Stimulated activated CD8-positive, alpha-beta memory T cell treated with anti-CD3 and anti-CD28 coated beads, Interleukin-4, amount 100 ng/mL, for 24 hours (primary cell): ENCODE measurements at regions not wholly inside any gene's neighbourhood (a gene's known extent, or its start where the extent isn't known, plus 50 kb on each side); places are given as distances from the start of the nearest gene placed in this dataset.
"Not testable (repeated sequence)": the region's sequence is repeated elsewhere in the genome, so short reads cannot be mapped to it uniquely, and the experiment has no call there.

ENCODE experiments used
- DNase-seq: peaks from one replicate; pipeline ENCODE4 v3.0.0-alpha.2; 2020; ENCODE audit warnings: low read depth

DNA sequence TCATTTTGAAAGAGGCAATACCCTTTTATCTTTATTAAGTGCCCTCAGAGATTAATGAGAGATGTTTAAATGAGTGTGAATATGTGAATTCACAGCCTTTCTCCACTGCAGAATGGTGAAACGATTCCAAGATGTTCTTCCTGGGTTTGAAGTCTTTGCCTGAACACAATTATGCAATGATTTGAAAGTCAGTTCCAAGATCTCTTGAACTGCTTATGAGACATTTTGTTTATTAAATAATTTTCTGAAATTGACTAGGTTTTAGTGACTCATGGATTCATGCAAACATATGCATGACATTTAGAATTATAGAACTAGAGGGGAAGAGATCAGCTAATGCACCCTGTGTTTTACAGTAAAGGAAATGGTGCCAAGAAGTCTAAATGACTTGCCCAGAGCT is 118.1 kb upstream of the SLC38A2 start:
- no peak for DNase-seq

DNA sequence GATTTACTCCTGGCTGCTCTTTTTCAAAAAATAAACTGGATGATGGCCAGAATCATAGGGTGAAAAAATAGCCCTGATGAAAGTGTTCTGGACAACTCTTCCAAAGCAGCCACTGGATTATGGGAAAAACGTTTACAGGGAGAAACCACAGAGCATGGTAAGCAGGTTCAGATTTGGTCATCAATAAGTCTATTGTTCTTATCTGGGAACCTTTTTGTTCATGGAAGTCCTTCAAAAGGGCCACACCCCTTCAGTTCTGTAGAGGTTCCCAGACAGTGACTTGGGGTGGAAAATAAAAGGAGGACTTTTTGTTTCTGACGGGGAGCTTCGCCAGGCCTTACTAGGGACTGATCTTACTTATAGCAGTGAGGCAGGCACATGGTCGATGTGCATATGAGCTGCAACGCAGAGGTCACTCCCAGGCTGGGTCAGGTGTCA is 117.4 kb upstream of the SLC38A2 start:
- no peak for DNase-seq

DNA sequence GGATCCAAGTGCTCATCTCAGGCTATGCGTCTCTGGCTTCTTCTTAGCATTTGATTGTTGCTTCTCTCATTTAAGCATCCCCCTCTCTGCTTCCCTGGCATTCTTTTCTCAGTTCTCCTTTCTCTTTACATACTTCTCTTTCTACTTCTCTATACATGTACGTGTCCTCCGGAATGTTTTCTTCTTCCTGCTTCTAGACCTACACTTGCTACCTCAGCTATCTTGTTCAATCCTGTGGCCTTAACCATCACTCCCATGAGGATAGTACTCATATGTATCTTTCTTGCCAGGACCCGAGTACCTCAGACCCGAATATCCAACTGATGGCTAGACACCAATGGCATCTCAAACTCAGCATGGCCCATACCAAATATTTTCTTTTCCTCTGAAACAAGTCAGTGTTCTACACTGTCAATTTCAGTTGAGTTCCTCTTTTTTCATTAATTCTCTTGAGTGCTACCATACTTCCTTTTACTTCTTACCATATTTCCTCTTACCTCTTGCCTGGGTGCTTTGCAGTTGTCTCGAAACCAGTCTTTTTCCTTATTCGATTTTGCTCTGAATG is 115.1 kb upstream of the SLC38A2 start:
- DNase-seq = no peak

DNA sequence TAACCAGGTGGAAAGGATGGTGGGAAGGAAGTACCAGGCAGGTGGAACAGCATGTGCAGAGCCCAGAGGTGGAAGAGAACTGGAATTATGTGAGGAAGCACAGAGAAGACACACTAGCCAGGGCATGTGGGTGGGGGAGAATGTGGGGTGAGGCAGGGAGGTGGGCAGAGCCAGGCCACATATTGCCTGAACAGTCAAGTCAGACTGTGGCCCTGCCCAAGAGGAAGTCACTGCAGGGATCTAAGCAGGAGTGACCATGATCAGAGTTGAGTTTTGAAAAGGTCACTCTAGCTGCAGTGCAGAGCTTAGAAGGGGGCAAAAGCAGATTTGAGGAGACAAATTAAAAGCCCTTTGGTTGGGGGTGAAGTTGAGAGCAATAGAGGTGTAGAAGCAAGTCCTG is 114.0 kb upstream of the SLC38A2 start:
- DNase-seq = no peak

DNA sequence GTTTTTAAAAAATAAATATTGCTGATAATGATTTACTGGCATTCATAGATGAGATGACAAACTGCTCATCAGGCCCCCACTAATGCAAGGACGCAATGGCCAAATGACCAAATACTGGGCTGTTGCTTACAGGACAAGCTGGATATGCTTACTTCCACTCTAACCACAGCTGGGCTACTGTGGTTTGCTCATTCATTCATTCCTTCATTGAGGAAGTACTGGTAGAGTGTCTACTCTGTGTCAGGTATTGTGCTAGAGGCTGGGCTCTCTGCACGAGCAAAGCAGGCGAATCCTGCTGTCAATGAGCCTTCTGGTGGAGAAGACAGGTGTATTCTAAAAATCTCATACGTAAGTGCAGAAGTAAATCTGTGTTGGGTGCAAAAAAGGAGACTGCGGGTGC is 113.3 kb upstream of the SLC38A2 start:
- no peak for DNase-seq

DNA sequence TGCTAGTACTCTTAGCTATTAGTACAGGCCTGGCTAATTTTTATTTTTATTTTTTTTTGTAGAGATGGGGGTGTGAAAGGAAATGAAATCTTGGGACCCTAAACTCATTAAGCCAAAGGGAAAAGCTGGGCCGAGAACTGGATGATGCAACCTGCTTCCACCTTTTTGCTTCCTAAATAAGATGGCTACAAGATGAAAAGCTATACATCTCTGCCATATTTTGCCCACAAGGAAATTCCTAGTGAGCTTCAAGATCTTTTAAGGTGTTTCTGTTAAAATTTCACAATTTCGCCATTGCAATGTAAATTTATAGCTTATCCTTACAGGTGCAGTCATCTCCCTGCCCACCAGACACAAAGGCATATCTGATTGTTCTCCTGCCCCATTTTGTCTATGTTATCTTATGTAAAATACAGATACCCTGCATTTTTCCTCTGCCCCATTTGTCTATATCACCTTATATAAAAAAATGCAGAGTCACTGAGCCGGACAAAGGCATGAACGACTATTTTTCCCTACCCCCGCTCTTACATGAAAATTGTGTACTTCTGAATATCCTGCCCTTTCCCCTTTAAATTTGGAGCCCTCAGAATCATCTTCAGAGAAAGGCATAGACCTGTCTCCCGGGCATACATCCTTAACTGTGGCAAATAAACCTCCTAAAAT is 112.0 kb upstream of the SLC38A2 start:
- DNase-seq = no peak

DNA sequence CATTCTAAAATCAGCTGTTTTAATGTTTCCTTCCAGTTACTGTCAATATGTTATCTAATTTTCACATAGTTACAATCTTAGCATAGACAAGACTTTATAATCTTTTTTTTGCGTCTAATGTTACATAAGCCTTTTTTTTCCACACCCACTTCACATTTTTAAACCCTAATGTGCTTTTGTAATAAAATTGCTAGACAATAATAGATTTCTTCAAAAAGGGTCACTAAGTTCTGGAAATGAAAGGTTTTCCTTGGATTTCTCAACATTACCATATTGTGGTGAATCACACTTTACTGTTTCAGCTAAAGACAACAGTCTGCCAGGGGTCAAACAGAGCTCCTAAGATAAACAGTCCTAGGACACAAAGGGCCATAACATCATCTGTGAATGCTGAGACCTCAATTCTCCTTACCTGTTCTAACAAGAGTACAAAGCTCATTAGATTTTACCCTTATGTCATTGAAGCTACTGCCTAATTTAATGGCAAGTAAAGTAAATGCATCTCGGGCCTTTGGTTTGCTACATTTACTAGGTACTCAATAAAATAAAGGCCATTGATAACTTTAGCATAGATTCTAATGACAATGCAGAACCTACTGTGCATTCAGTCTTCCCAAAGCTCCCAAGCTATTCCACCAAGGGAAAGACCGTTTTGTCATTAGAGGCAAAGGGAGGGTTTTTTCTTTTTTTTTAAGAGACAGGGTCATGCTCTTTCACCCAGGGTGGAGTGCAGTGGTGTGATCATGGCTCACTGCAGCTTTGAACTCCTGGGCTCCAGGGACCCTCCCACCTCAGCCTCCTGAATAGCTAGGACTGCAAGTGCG is 111.2 kb upstream of the SLC38A2 start:
- no peak for DNase-seq

DNA sequence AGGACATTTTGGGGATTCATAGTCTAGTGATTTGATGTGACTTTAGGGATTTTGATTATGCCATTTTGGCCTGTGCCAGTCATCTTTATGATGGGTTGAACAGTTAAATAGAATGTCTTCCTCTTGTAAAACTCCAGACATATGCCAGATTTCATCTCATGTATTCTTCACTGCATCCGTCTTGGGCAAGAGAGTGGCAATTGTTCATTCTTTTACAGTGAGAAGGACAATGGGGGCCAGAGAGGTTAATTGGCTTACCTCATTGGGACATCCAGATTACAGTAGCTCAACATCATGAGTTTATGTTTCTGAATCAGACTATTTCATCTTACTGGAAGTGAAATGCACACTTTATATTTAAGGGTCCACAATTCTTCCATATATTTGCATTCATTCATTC is 108.2 kb upstream of the SLC38A2 start:
- DNase-seq = no peak

DNA sequence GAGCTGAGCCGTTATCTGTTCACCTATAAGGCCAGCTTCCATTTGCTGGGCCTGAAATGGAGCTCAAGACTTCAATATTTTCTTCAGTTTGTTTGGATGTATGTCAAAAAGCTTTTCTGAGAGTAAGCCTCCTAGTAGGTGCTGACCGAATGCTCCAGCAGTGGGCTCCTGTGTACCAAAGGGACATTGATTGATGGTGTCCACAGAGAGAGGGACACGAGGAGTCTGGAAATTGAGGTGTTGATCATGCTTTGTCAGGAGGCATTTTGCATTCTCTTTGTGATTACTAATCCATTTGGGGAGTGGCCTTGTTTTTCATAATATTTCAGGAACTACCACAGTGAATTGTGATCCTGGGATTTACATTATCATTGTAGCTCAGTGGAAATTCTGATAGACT is 107.7 kb upstream of the SLC38A2 start:
- DNase-seq = no peak

DNA sequence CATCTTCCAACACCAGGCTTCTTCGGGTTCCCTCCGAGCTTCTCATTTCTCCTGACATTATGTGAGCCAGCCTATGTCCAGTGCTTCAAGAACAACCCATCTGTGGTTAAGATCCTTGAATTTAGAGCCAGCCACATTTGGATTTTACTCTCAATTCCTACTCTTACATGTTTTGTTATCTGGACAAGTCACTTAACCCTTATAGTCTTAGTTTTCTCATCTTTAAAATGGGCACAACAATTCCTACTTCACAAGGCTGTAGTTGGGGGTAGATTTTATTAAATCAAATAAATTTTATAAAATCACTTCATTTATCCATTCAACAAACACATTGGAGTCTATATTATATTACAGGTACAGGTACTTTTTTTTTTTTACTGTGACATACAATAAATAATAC is 105.5 kb upstream of the SLC38A2 start:
- no peak for DNase-seq

DNA sequence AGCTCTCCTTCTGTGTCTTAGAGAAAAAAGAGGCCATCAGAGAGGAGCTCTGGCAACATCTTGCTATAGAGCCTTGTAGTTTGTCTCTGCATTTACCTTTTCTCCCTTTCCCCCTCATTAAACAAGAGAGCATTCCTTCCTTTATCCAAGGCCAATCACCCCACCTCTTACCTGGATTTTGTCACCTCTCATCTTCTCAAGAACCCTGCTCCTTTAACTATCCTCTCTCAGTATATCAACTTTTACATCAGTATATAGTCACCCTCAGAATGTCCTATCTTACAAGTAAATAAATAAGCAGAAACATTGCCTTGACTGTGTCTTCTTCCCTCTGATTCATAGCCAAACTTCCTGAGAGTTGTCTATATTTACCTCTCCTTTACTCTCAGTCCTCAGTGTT is 105.0 kb upstream of the SLC38A2 start:
- no peak for DNase-seq

DNA sequence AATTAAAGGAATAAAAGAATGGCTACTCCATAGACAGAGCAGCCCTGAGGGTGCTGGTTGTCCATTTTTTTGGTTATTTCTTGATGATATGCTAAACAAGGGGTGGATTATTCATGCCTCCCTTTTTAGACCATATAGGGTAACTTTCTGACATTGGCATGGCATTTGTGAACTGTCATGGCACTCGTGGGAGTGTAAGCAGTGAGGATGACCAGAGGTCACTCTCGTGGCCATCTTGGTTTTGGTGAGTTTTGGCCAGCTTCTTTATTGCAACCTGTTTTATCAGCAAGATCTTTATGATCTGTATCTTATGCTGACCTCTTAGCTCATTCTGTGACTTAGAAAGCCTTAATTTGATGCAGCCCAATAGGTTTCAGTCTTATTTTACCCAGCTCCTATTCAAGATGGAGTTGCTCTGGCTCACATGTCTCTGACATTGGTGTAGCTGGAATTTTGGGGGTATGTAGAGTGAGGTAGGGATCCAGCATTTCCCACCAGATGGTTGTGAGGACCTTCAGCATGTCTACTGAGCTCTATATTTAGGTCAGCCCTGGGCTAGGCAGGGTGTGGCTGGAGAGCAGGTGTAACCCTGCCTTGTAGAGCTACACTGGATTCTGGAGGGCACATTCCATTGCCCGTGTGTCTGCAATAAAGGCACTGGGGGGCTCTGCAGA is 103.5 kb upstream of the SLC38A2 start:
- no peak for DNase-seq

DNA sequence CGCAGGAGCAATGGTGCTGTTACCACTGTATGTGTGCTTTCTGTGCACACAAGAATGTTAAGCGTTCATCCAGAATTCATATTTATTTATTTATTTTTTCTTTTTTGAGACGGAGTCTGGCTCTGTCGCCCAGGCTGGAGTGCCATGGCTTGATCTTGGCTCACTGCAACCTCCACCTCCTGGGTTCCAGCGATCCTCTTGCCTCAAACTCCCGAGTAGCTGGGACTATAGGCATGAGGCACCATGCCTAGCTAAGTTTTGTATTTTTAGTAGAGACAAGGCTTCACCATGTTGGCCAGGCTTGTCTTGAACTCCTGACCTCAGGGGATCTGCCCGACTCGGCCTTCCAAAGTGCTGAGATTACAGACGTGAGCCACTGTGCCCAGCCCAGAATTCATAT is 101.8 kb upstream of the SLC38A2 start:
- not testable (repeated sequence) for DNase-seq

DNA sequence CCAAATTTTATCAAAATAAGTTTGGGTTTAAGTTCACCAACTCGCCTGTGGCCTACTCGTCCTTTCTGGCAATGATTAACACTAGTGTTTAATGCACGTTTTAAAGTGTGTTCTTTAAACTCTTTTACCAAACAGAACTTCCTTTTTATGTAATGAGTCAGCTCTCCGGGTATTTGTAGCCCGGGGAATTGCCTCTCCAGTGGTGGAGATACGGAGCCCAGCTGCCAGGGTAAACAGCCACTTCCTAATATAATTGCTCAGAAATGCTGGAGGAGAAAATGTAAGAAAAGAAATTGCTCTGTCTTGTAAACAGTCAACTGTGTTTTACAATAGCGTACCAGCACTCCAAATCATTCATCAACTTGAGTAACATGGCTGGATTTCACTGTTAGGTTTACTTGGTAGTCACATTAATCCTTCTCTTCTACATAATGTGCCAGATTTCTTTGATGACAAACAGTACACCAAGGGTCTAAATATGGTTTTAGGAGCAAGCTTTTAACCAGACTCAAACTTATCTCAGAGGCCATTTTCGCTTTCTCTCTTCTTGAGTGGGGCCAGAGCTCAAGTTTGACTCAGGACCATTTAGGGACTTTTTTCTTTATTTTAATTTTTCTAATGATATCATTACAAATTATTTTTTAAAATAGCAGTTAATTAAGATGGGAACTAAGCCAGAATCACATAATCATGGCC is 101.2 kb upstream of the SLC38A2 start:
- DNase-seq = no peak

DNA sequence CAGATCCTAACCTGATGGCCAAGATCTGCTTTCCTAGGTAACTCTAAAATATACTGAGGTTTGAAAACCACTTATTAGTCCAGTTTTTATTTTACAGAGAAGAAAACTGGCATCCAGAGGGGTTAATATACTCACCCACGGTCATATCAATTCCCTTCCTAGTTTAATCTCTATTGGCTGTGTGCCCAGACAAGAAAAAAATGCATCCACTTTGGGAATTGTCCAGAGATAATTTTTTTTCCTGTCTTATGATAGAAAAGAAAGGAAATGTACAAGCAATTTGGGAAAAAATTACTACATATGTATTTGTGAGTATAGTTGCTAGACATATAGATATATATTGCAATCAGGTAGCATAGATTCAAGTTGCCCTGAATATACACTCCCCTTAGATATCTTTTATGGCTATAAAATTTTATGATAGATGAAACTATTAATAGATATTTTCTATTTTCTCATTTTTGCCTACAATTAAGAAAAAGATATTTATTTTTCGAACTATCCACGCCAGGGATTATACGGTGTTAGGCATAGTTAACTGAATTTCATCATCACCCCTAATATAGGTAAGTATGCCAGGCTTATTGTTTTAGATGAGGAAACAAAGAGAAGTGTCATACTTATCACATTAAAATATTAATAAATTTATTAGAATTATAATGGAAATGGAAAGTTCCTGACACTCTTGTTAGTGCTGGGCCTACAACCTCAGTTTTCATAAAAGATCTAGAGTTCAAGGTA is 100.5 kb upstream of the SLC38A2 start:
- no peak for DNase-seq

DNA sequence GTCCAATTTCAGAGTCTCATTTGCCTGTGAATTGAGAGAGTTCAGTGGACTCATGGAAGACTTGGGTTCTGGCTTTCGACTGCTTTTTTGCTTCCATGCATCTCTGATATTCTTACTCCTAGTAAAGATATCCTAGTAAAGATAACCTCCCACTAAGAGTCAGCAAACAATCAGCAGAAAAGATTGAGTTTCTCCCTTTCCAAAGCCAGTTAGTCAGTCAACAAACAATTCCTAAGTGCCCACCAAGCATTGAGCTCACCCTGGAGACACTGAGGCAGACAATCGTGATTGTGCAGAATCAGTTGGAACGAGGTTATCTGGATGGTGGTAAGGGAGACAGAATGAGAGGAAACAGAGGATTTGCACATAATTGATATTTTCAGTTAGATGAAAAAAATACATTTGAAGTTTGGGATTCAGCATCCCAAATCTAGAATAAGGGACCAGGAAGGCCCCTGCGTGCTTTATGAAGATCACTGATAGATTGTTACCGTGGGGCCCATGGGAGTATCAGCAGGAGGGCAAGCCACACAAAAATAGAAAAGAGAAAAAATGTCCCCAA is 99.7 kb upstream of the SLC38A2 start:
- no peak for DNase-seq

DNA sequence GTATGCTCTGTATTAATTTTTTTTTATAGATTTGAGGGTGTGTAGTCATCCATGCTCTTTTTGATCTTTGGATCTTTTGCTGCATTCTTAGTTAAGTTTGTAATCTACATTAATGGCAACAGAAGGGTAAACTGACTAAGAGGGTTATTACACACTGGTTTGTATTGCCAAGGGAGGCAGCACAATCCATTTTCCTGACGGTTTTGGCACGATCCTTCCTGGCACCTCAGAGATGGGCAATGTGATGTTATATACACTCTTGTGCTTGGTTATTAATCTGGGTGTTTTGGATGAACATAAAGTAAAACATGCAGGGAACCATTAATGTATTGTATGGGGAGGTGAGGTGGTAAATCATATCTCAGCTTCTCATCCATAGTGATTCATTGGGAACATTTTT is 98.8 kb upstream of the SLC38A2 start:
- DNase-seq = no peak

DNA sequence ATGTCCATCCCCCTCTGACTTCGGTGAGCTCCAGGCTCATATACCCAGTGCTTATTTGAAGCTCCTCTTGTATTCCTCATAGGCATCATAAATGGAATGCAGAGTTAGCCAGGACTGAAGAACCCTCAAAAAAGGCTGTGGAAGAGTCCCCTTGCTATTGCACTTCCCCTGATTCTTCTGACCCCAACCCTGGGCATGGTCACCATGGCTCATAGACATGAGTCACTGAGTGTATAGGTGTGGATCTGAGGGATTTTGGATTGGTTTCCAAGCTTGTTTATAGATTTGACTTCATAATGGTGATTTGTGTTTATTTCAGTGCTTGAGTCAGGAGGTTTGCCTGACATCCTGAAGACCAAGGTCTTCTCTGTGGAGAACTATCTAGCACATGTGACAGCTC is 98.4 kb upstream of the SLC38A2 start:
- no peak for DNase-seq

DNA sequence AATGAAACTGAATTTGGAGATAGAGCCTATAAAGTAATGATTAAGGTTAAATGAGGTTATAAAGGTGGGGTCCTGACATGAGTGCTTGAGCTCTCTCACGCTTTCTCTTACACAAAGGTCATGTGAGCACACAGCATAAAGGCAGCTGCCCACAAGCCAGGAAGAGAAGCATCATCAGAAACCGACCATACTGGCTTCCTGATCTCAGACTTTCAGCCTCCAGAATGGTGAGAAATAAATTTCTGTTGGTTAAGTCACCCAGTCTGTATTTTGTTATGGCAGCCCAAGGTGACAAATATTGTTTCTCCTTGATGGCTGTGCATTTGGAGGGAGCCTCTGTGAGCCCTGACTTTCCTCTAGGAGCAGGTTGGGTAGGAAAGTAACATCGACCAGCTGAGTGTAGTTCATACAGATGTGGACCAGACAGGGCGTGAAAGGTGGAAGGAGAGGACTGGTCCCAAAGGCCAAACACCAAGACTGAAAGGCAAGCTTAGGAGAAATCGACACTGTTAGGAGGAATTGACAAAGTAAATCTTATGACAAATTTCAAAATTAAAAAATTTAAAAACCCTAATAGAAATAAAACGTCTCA is 97.6 kb upstream of the SLC38A2 start:
- DNase-seq = no peak

DNA sequence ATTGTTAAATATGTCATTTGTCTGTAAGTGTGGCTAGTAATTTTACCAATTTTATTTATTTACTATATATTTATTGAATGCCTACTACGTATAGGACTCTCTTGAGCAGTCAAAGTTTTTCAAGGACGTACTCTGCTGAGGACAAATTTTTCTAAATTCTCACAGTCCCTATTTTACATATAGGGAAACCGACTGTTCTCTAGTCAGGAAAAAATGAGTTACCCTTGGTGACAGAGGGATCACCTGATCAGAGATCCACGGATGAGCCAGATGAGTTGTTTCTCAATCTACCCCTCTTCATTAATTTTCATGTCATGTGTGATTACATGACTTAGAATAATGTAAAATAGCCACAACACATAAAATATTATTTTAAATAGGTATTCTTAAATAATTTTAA is 96.2 kb upstream of the SLC38A2 start:
- no peak for DNase-seq

DNA sequence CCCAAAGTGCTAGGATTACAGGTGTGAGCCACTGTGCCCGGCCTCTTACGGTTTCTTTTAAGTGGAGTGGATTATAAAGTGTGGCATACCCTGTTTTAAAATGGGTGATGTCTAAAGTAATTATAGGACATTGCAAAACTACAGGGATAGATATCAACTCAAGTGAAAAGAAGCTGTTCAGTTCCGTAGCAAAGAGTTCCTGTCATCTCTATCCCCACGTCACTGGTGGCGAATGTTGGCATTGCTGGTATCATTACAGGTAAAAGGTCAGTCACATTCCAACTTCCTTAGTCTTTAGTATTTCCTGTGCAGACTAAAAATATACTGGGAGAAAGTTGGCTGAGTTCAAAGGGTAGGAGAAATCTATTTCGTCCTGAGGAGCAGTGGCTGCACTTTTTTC is 95.6 kb upstream of the SLC38A2 start:
- DNase-seq = no peak
